ENCODE measurements at regions not wholly inside any gene's neighbourhood (a gene's known extent, or its start where the extent isn't known, plus 50 kb on each side); places are given as distances from the start of the nearest gene placed in this dataset.

GRCh38 chr2:34126279-34126678 lies 527.2 kb upstream of the FAM98A start:
- Mint-ChIP-seq H3K9me3 (peaks cover 6% of the 10 kb centered on the region), H3K27ac (no peak overlapping the region), H3K4me3 (no peak overlapping the region), H3K27me3 (no peaks in the 10 kb centered on the region), H3K4me1 (no peaks in the 10 kb centered on the region), H3K36me3 (ENCODE audit: low read depth) (no peaks in the 10 kb centered on the region)
- ChIA-PET POLR2A (no interaction called here), CTCF (no interaction called here)
- DNase-seq: no peak
- no peak for TF ChIP-seq CTCF (IDR thresholded peaks at IDR 0.05)
- no peak for ATAC-seq (ENCODE audit: low read depth)
- intact Hi-C loops (cut with micrococcal nuclease): no loop called here

- DNase-seq: no peak
- CTCF ChIA-PET: no interaction called here
Measured at GRCh38 chr2:34123996-34124785, 525.1 kb upstream of the FAM98A start.

GRCh38 chr2:34121076-34121475 lies 522.0 kb upstream of the FAM98A start:
- Mint-ChIP-seq H3K27ac (no peak overlapping the region), H3K36me3 (ENCODE audit: low read depth) (no peaks in the 10 kb centered on the region), H3K4me3 (no peak overlapping the region), H3K27me3 (no peaks in the 10 kb centered on the region), H3K4me1 (no peaks in the 10 kb centered on the region), H3K9me3 (peaks cover 6% of the 10 kb centered on the region)
- DNase-seq: no peak
- intact Hi-C loops (cut with micrococcal nuclease): no loop called here
- no peak for ATAC-seq (ENCODE audit: low read depth)
- ChIA-PET CTCF (no interaction called here), POLR2A (no interaction called here)
- TF ChIP-seq CTCF (IDR thresholded peaks at IDR 0.05): no peak

More at GRCh38 chr2:34123996-34124785, 525.1 kb upstream of the FAM98A start:
- peaks cover 6% of the 10 kb centered on the region for H3K9me3 Mint-ChIP-seq
- H3K36me3 Mint-ChIP-seq (ENCODE audit: low read depth): no peaks in the 10 kb centered on the region
- H3K4me3 Mint-ChIP-seq: no peak overlapping the region
- no peaks in the 10 kb centered on the region for H3K27me3 Mint-ChIP-seq
- no peak for TF ChIP-seq CTCF (IDR thresholded peaks at IDR 0.05)
- H3K27ac Mint-ChIP-seq: no peak overlapping the region
- no peak for ATAC-seq (ENCODE audit: low read depth)
- intact Hi-C loops (cut with micrococcal nuclease): no loop called here
- H3K4me1 Mint-ChIP-seq: no peaks in the 10 kb centered on the region
- POLR2A ChIA-PET: no interaction called here

GRCh38 chr2:34115076-34115475 lies 516.0 kb upstream of the FAM98A start:
- Mint-ChIP-seq H3K9me3 (no peaks in the 10 kb centered on the region), H3K4me3 (no peak overlapping the region), H3K36me3 (ENCODE audit: low read depth) (no peaks in the 10 kb centered on the region), H3K4me1 (no peaks in the 10 kb centered on the region), H3K27ac (no peak overlapping the region), H3K27me3 (no peaks in the 10 kb centered on the region)
- ChIA-PET POLR2A (no interaction called here), CTCF (no interaction called here)
- TF ChIP-seq CTCF (IDR thresholded peaks at IDR 0.05): no peak
- DNase-seq (no peak), ATAC-seq (ENCODE audit: low read depth) (no peak)
- intact Hi-C loops (cut with micrococcal nuclease): no loop called here

GRCh38 chr2:34112161-34112560 lies 513.1 kb upstream of the FAM98A start:
- DNase-seq: no peak
- Mint-ChIP-seq H3K27me3 (no peaks in the 10 kb centered on the region), H3K36me3 (ENCODE audit: low read depth) (no peaks in the 10 kb centered on the region), H3K9me3 (no peaks in the 10 kb centered on the region), H3K4me3 (no peak overlapping the region), H3K4me1 (no peaks in the 10 kb centered on the region), H3K27ac (no peak overlapping the region)
- CTCF ChIA-PET: no interaction called here
- POLR2A ChIA-PET: no interaction called here
- TF ChIP-seq CTCF (IDR thresholded peaks at IDR 0.05): no peak
- intact Hi-C loops (cut with micrococcal nuclease): no loop called here
- ATAC-seq (ENCODE audit: low read depth): no peak

Data from activated B cell treated with CpG ODN at 0.5 μM for 24 hours (primary cell).